Endodermal cell (in vitro differentiated cells): ENCODE measurements at regions not wholly inside any gene's neighbourhood (a gene's known extent, or its start where the extent isn't known, plus 50 kb on each side); places are given as distances from the start of the nearest gene placed in this dataset.

Source experiments
- DNase-seq: peaks from one replicate; pipeline ENCODE4 v3.0.0-alpha.2; 2017
- H3K27ac ChIP-seq: 2 replicates; pipeline ENCODE4 v1.5.1; 2013; ENCODE audit warnings: mild to moderate bottlenecking, low read depth, low read length, moderate library complexity
- H3K27me3 ChIP-seq: 2 replicates; pipeline ENCODE4 v1.6.1; 2013; ENCODE audit warnings: mild to moderate bottlenecking, low read length, moderate library complexity; ENCODE audit not compliant: insufficient read depth, control insufficient read depth, poor library complexity, severe bottlenecking
- H3K36me3 ChIP-seq: 2 replicates; pipeline ENCODE4 v1.7.0; 2013; ENCODE audit warnings: mild to moderate bottlenecking, low read length, moderate library complexity; ENCODE audit not compliant: control insufficient read depth, insufficient read depth
- H3K4me1 ChIP-seq: one replicate; pipeline ENCODE4 v1.7.0; 2013; ENCODE audit warnings: low read length; ENCODE audit not compliant: control insufficient read depth, insufficient read depth
- H3K4me3 ChIP-seq: 2 replicates; pipeline ENCODE4 v1.5.1; 2013; ENCODE audit warnings: mild to moderate bottlenecking, low read length, moderate library complexity
- H3K9ac ChIP-seq: 2 replicates; pipeline ENCODE4 v1.6.1; 2013; ENCODE audit warnings: mild to moderate bottlenecking, low read length, moderate library complexity; ENCODE audit not compliant: poor library complexity, severe bottlenecking; ENCODE audit errors: extremely low read depth
- H3K9me3 ChIP-seq: 2 replicates; pipeline ENCODE4 v1.6.1; 2013; ENCODE audit warnings: mild to moderate bottlenecking, low read length, moderate library complexity; ENCODE audit not compliant: control insufficient read depth
- H3K27ac Mint-ChIP-seq: 2 replicates; pipeline ENCODE4 v1.8.0; 2020; ENCODE audit warnings: mixed read lengths
- H3K27me3 Mint-ChIP-seq: 2 replicates; pipeline ENCODE4 v1.8.0; 2021; ENCODE audit warnings: mild to moderate bottlenecking, mixed read lengths; ENCODE audit not compliant: insufficient read depth
- H3K36me3 Mint-ChIP-seq: 2 replicates; pipeline ENCODE4 v1.8.0; 2020; ENCODE audit warnings: low read depth, mixed read lengths
- H3K4me1 Mint-ChIP-seq: 2 replicates; pipeline ENCODE4 v1.8.0; 2020; ENCODE audit warnings: mixed read lengths
- H3K4me3 Mint-ChIP-seq: 2 replicates; pipeline ENCODE4 v1.8.0; 2020; ENCODE audit warnings: mild to moderate bottlenecking, moderate library complexity, mixed read lengths
- H3K9me3 Mint-ChIP-seq: 2 replicates; pipeline ENCODE4 v1.8.0; 2020; ENCODE audit warnings: mild to moderate bottlenecking, mixed read lengths
- CTCF ChIP-seq: fragments of 200-600 bp; sonication (generic); conservative IDR thresholded peaks from 2 replicates; pipeline ENCODE4 v1.5.0; 2021; ENCODE audit warnings: antibody characterized with exemption, mild to moderate bottlenecking
- WGBS, 2 experiments: methylation state at CpG; one replicate each; pipeline versions ENCODE4 v1.1.5 to v1.1.7; 2013; ENCODE audit warnings: missing lambda C conversion rate in 2 of 2, mixed read lengths in 1 of 2; ENCODE audit not compliant: insufficient coverage in 1 of 2, insufficient read length in 1 of 2; 5-methylcytosine and 5-hydroxymethylcytosine counted together

- no peaks in the 10 kb centered on the region for H3K27me3 ChIP-seq
- no peak for TF ChIP-seq CTCF
- H3K9me3 Mint-ChIP-seq: peaks cover 10% of the 10 kb centered on the region
- H3K9me3 ChIP-seq: peaks cover 4% of the 10 kb centered on the region
- H3K4me3 Mint-ChIP-seq: no peak overlapping the region
- no peaks in the 10 kb centered on the region for H3K36me3 Mint-ChIP-seq
- H3K36me3 ChIP-seq: no peaks in the 10 kb centered on the region
- H3K4me1 ChIP-seq: no peaks in the 10 kb centered on the region
- H3K27me3 Mint-ChIP-seq: no peaks in the 10 kb centered on the region
- peaks cover 2% of the 10 kb centered on the region for H3K4me1 Mint-ChIP-seq
- H3K27ac ChIP-seq: no peak overlapping the region
- H3K9ac ChIP-seq: no peak overlapping the region
- no peak for DNase-seq
- no peak overlapping the region for H3K4me3 ChIP-seq
- no peak overlapping the region for H3K27ac Mint-ChIP-seq
These were observed 177.2 kb upstream of the GBE1 start for GRCh38 chr3:81938681-81939080.

GRCh38 chr3:81936817-81937216, 175.4 kb upstream of the GBE1 start:
- H3K27me3 ChIP-seq: no peaks in the 10 kb centered on the region
- TF ChIP-seq CTCF: no peak
- Mint-ChIP-seq H3K4me1 (peaks cover 2% of the 10 kb centered on the region), H3K36me3 (no peaks in the 10 kb centered on the region), H3K9me3 (peaks cover 4% of the 10 kb centered on the region), H3K27ac (no peak overlapping the region), H3K27me3 (no peaks in the 10 kb centered on the region), H3K4me3 (no peak overlapping the region)
- no peak overlapping the region for H3K9ac ChIP-seq
- H3K4me1 ChIP-seq: no peaks in the 10 kb centered on the region
- H3K27ac ChIP-seq: no peak overlapping the region
- no peak overlapping the region for H3K4me3 ChIP-seq
- DNase-seq: no peak
- 73 to 86% methylated on average over 1 of the region's 1 CpG for WGBS, 2 experiments
- H3K36me3 ChIP-seq: no peaks in the 10 kb centered on the region
- H3K9me3 ChIP-seq: no peaks in the 10 kb centered on the region

GRCh38 chr3:81932681-81933080, 171.2 kb upstream of the GBE1 start:
- no peaks in the 10 kb centered on the region for H3K36me3 Mint-ChIP-seq
- H3K27ac ChIP-seq: no peak overlapping the region
- no peaks in the 10 kb centered on the region for H3K9me3 Mint-ChIP-seq
- no peaks in the 10 kb centered on the region for H3K9me3 ChIP-seq
- no peak overlapping the region for H3K4me3 ChIP-seq
- WGBS, 2 experiments: 92 to 98% methylated on average over 3 to 4 of the region's 4 CpGs
- H3K9ac ChIP-seq: no peak overlapping the region
- no peaks in the 10 kb centered on the region for H3K4me1 Mint-ChIP-seq
- no peaks in the 10 kb centered on the region for H3K36me3 ChIP-seq
- no peak for TF ChIP-seq CTCF
- H3K27ac Mint-ChIP-seq: no peak overlapping the region
- no peaks in the 10 kb centered on the region for H3K4me1 ChIP-seq
- H3K27me3 ChIP-seq: no peaks in the 10 kb centered on the region
- H3K27me3 Mint-ChIP-seq: no peaks in the 10 kb centered on the region
- DNase-seq: no peak
- no peak overlapping the region for H3K4me3 Mint-ChIP-seq
